ENCODE measurements at regions not wholly inside any gene's neighbourhood (a gene's known extent, or its start where the extent isn't known, plus 50 kb on each side); places are given as distances from the start of the nearest gene placed in this dataset.

GRCh38 chr4:53649357-53649756, 58.1 kb upstream of the LNX1 start:
- H3K4me1 ChIP-seq (ENCODE audit: insufficient read depth, low read length, poor library complexity, severe bottlenecking): no peaks in the 10 kb centered on the region
- BruUV-seq (replicated peaks): no TSS peak
- ChIA-PET POLR2A (ENCODE audit: low non-redundant PET) (no interaction called here), CTCF (no interaction called here)
- no peaks in the 10 kb centered on the region for H3K9me3 ChIP-seq (ENCODE audit: low read depth, low read length, poor library complexity, severe bottlenecking)
- no peak for DNase-seq (ENCODE audit: low spot score)
- TF ChIP-seq CTCF (conservative IDR thresholded peaks at IDR 0.05; ENCODE audit: low read depth, low read length) (no peak), EZH2 (IDR thresholded peaks at IDR 0.05; ENCODE audit: borderline replicate concordance, low read depth, low read length, poor library complexity, severe bottlenecking) (no peak)
- H3K27ac ChIP-seq (ENCODE audit: low read depth, low read length, poor library complexity, severe bottlenecking): no peak overlapping the region
- intact Hi-C loops (cut with micrococcal nuclease; ENCODE audit: unreplicated experiment): no loop called here
- no peak overlapping the region for H3K4me3 ChIP-seq (ENCODE audit: low read depth, low read length, poor library complexity, severe bottlenecking)
- no peaks in the 10 kb centered on the region for H3K36me3 ChIP-seq (ENCODE audit: insufficient read depth, low read length, poor library complexity, severe bottlenecking)
- H3K27me3 ChIP-seq (replicated peaks; ENCODE audit: insufficient read depth, low read depth, low read length, poor library complexity): no peaks in the 10 kb centered on the region

- H3K4me3 ChIP-seq (ENCODE audit: low read depth, low read length, poor library complexity, severe bottlenecking): no peak overlapping the region
- no peaks in the 10 kb centered on the region for H3K4me1 ChIP-seq (ENCODE audit: insufficient read depth, low read length, poor library complexity, severe bottlenecking)
- no peak overlapping the region for H3K27ac ChIP-seq (ENCODE audit: low read depth, low read length, poor library complexity, severe bottlenecking)
- no peaks in the 10 kb centered on the region for H3K9me3 ChIP-seq (ENCODE audit: low read depth, low read length, poor library complexity, severe bottlenecking)
- ChIA-PET CTCF (no interaction called here), POLR2A (ENCODE audit: low non-redundant PET) (no interaction called here)
- TF ChIP-seq CTCF (conservative IDR thresholded peaks at IDR 0.05; ENCODE audit: low read depth, low read length): no peak
- DNase-seq (ENCODE audit: low spot score): no peak
- no peaks in the 10 kb centered on the region for H3K36me3 ChIP-seq (ENCODE audit: insufficient read depth, low read length, poor library complexity, severe bottlenecking)
- intact Hi-C loops (cut with micrococcal nuclease; ENCODE audit: unreplicated experiment): no loop called here
- no peaks in the 10 kb centered on the region for H3K27me3 ChIP-seq (replicated peaks; ENCODE audit: insufficient read depth, low read depth, low read length, poor library complexity)
- BruUV-seq (replicated peaks): no TSS peak
These were observed 56.3 kb upstream of the LNX1 start for GRCh38 chr4:53647547-53647946.

- POLR2A ChIA-PET (ENCODE audit: low non-redundant PET): no interaction called here
- Histone ChIP-seq H3K4me3 (ENCODE audit: low read depth, low read length, poor library complexity, severe bottlenecking) (no peak overlapping the region), H3K27ac (ENCODE audit: low read depth, low read length, poor library complexity, severe bottlenecking) (no peak overlapping the region), H3K36me3 (ENCODE audit: insufficient read depth, low read length, poor library complexity, severe bottlenecking) (no peaks in the 10 kb centered on the region), H3K9me3 (ENCODE audit: low read depth, low read length, poor library complexity, severe bottlenecking) (no peaks in the 10 kb centered on the region), H3K4me1 (ENCODE audit: insufficient read depth, low read length, poor library complexity, severe bottlenecking) (no peaks in the 10 kb centered on the region), H3K27me3 (replicated peaks; ENCODE audit: insufficient read depth, low read depth, low read length, poor library complexity) (no peaks in the 10 kb centered on the region)
- TF ChIP-seq EZH2 (IDR thresholded peaks at IDR 0.05; ENCODE audit: borderline replicate concordance, low read depth, low read length, poor library complexity, severe bottlenecking) (no peak), CTCF (conservative IDR thresholded peaks at IDR 0.05; ENCODE audit: low read depth, low read length) (no peak)
- no peak for DNase-seq (ENCODE audit: low spot score)
- intact Hi-C loops (cut with micrococcal nuclease; ENCODE audit: unreplicated experiment): no loop called here
- BruUV-seq (replicated peaks): no TSS peak
- CTCF ChIA-PET: no interaction called here
These were observed 55.5 kb upstream of the LNX1 start for GRCh38 chr4:53646795-53647194.
